OCI-LY1 (cell line): ENCODE measurements at regions not wholly inside any gene's neighbourhood (a gene's known extent, or its start where the extent isn't known, plus 50 kb on each side); places are given as distances from the start of the nearest gene placed in this dataset.

ENCODE experiments used
- H2AFZ ChIP-seq: fragments of 200-600 bp; sonication (generic), shearing (Covaris generic); 2 replicates; pipeline ENCODE4 v1.6.0; 2014; ENCODE audit warnings: antibody characterized with exemption, mild to moderate bottlenecking, low read length
- H3F3A ChIP-seq: fragments of 200-600 bp; sonication (generic), shearing (Covaris generic); 2 replicates; pipeline ENCODE4 v1.6.0; 2014; ENCODE audit warnings: mild to moderate bottlenecking, antibody characterized with exemption, low read length, moderate library complexity; ENCODE audit not compliant: insufficient read depth
- H3K27ac ChIP-seq: fragments of 200-600 bp; sonication (generic); 2 replicates; pipeline ENCODE4 v1.5.1; 2014; ENCODE audit warnings: low read length, mixed run types, mild to moderate bottlenecking, low read depth; ENCODE audit not compliant: poor library complexity, severe bottlenecking
- H3K27me3 ChIP-seq: fragments of 200-600 bp; sonication (generic); 2 replicates; pipeline ENCODE4 v1.6.0; 2014; ENCODE audit warnings: antibody characterized with exemption, mild to moderate bottlenecking, low read length, moderate library complexity; ENCODE audit not compliant: insufficient read depth
- H3K36me3 ChIP-seq: fragments of 200-600 bp; sonication (generic); 2 replicates; pipeline ENCODE4 v1.6.1; 2014; ENCODE audit warnings: mild to moderate bottlenecking, antibody characterized with exemption, low read length, moderate library complexity, mixed read lengths; ENCODE audit not compliant: insufficient read depth
- H3K4me1 ChIP-seq: fragments of 200-600 bp; sonication (generic); 2 replicates; pipeline ENCODE4 v1.5.1; 2014; ENCODE audit warnings: mild to moderate bottlenecking, low read length, moderate library complexity; ENCODE audit not compliant: insufficient read depth, severe bottlenecking
- H3K4me2 ChIP-seq: fragments of 200-600 bp; sonication (generic), shearing (Covaris generic); 2 replicates; pipeline ENCODE4 v1.6.1; 2014; ENCODE audit warnings: low read length
- H3K4me3 ChIP-seq: fragments of 200-600 bp; sonication (generic); 2 replicates; pipeline ENCODE4 v1.5.1; 2014; ENCODE audit warnings: low read length, low read depth, mild to moderate bottlenecking, mixed read lengths; ENCODE audit not compliant: poor library complexity, severe bottlenecking
- H3K79me2 ChIP-seq: fragments of 200-600 bp; shearing (Covaris generic); 2 replicates; pipeline ENCODE4 v1.6.1; 2016; ENCODE audit warnings: mixed run types, low read length, mixed read lengths; ENCODE audit not compliant: insufficient read depth
- H3K9ac ChIP-seq: fragments of 200-600 bp; sonication (generic), shearing (Covaris generic); 2 replicates; pipeline ENCODE4 v1.6.1; 2014; ENCODE audit warnings: mild to moderate bottlenecking, low read length, mixed read lengths
- H3K9me2 ChIP-seq: fragments of 200-600 bp; sonication (generic), shearing (Covaris generic); 2 replicates; pipeline ENCODE4 v1.6.1; 2014; ENCODE audit warnings: low read depth, mild to moderate bottlenecking, low read length, mixed read lengths
- H3K9me3 ChIP-seq: fragments of 200-600 bp; shearing (Covaris generic); 2 replicates; pipeline ENCODE4 v1.6.1; 2014; ENCODE audit warnings: low read length, mixed read lengths
- H4K20me1 ChIP-seq: fragments of 200-600 bp; sonication (generic), shearing (Covaris generic); 2 replicates; pipeline ENCODE4 v1.6.0; 2016; ENCODE audit warnings: mild to moderate bottlenecking, low read length; ENCODE audit not compliant: insufficient read depth
- CTCF ChIP-seq: fragments of 200-600 bp; sonication (generic), shearing (Covaris generic); IDR thresholded peaks from 2 replicates; pipeline ENCODE4 v1.5.1; 2017; ENCODE audit warnings: mild to moderate bottlenecking, antibody characterized with exemption, low read length, moderate library complexity, mixed read lengths
- EZH2 ChIP-seq: fragments of 200-600 bp; sonication (generic), shearing (Covaris generic); IDR thresholded peaks from 2 replicates; pipeline ENCODE4 v1.8.0; 2017; ENCODE audit warnings: borderline replicate concordance, mixed run types, mild to moderate bottlenecking, antibody characterized with exemption, low read length, moderate library complexity, mixed read lengths

- no peak for TF ChIP-seq CTCF
- TF ChIP-seq EZH2 = no peak
- H3K27ac ChIP-seq = no peak overlapping the region
- H4K20me1 ChIP-seq = no peaks in the 10 kb centered on the region
- no peak overlapping the region for H3K4me2 ChIP-seq
- H3K36me3 ChIP-seq = no peaks in the 10 kb centered on the region
- H3K4me3 ChIP-seq = no peak overlapping the region
- H3K4me1 ChIP-seq = no peaks in the 10 kb centered on the region
- no peaks in the 10 kb centered on the region for H3K9me2 ChIP-seq
- no peaks in the 10 kb centered on the region for H3K9me3 ChIP-seq
- H3F3A ChIP-seq = no peaks in the 10 kb centered on the region
- peaks cover 2% of the 10 kb centered on the region; the same call in 1 of the 2 replicates for H3K27me3 ChIP-seq
- no peak overlapping the region for H2AFZ ChIP-seq
- no peaks in the 10 kb centered on the region for H3K79me2 ChIP-seq
- no peak overlapping the region for H3K9ac ChIP-seq
Observed at GRCh38 chr20:51132279-51132678, 109.4 kb upstream of the KCNG1 start.

- Histone ChIP-seq H3K79me2 (no peaks in the 10 kb centered on the region), H2AFZ (no peak overlapping the region), H3K4me1 (no peaks in the 10 kb centered on the region), H3K27me3 (peaks cover 4% of the 10 kb centered on the region; the same call in 1 of the 2 replicates), H3K36me3 (no peaks in the 10 kb centered on the region), H3K4me3 (no peak overlapping the region), H3K9me3 (no peaks in the 10 kb centered on the region), H3F3A (no peaks in the 10 kb centered on the region), H4K20me1 (no peaks in the 10 kb centered on the region), H3K9me2 (no peaks in the 10 kb centered on the region), H3K4me2 (no peak overlapping the region), H3K9ac (no peak overlapping the region), H3K27ac (no peak overlapping the region)
- TF ChIP-seq EZH2 (no peak), CTCF (no peak)
Observed at GRCh38 chr20:51131811-51132210, 108.9 kb upstream of the KCNG1 start.

GRCh38 chr20:51129147-51129776, 106.4 kb upstream of the KCNG1 start:
- Histone ChIP-seq H3K27ac (no peak overlapping the region), H4K20me1 (no peaks in the 10 kb centered on the region), H2AFZ (no peak overlapping the region), H3K9me2 (no peaks in the 10 kb centered on the region), H3K9ac (no peak overlapping the region), H3K79me2 (no peaks in the 10 kb centered on the region), H3K9me3 (no peaks in the 10 kb centered on the region), H3K4me1 (no peaks in the 10 kb centered on the region), H3K27me3 (0 out of 2 replicates have a peak, but pooled peaks cover 4% of the 10 kb centered on the region), H3F3A (no peaks in the 10 kb centered on the region), H3K36me3 (no peaks in the 10 kb centered on the region), H3K4me2 (no peak overlapping the region), H3K4me3 (no peak overlapping the region)
- TF ChIP-seq CTCF (no peak), EZH2 (no peak)
